ENCODE measurements at regions not wholly inside any gene's neighbourhood (a gene's known extent, or its start where the extent isn't known, plus 50 kb on each side); places are given as distances from the start of the nearest gene placed in this dataset.

DNA sequence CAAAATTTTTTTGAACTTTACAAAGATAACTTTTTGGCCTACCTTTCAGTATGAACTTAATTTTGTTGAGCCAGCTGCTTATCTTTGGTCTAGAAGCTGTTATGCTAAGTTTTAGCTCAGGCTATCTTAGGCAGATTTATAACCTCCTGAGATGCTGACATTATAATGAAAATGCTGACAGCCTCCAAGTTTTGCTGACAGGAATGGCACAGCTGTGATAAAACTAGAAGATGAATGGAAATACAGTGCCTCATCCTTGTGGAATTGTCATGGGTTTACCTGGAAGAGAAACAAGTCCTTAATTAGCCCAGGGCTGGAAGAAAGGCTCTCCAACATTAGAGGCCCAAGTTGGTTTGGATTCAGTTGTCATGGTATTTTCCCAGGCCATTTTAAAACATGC, 123.3 kb downstream of the OXSM start:
- CTCF ChIA-PET: no interaction called here
- intact Hi-C loops (cut with micrococcal nuclease): no loop called here

More for the DNA sequence above, 123.3 kb downstream of the OXSM start:
- H3K79me2 ChIP-seq (ENCODE audit: control insufficient read depth, insufficient read depth, low read length): no peaks in the 10 kb centered on the region
- FAIRE-seq (no peak), DNase-seq (ENCODE audit: low read depth, low spot score) (no peak)
- no peaks in the 10 kb centered on the region for H3K4me1 ChIP-seq (ENCODE audit: control insufficient read depth, extremely low read depth, insufficient read depth, low read length)
- H3K9me1 ChIP-seq (replicated peaks; ENCODE audit: control insufficient read depth, extremely low read depth, insufficient read depth, low read length): no peaks in the 10 kb centered on the region
- TF ChIP-seq POLR2A (IDR thresholded peaks at IDR 0.05; ENCODE audit: low read depth, low read length) (no peak), GATA2 (IDR thresholded peaks at IDR 0.05; ENCODE audit: insufficient read depth, insufficient read length, low read depth, low read length) (no peak), JUN (IDR thresholded peaks at IDR 0.05; ENCODE audit: borderline replicate concordance, insufficient read depth, insufficient read length, low read depth) (no peak), POLR2AphosphoS5 (IDR thresholded peaks at IDR 0.05; ENCODE audit: insufficient read depth, low read depth, low read length) (no peak), CTCF (IDR thresholded peaks at IDR 0.05; ENCODE audit: extremely low read depth in 1 of 2, insufficient read depth in 1 of 2, low read depth in 1 of 2, low read length in 2 of 2) (no peak), MYC (IDR thresholded peaks at IDR 0.05; ENCODE audit: low read depth, low read length) (no peak), FOS (IDR thresholded peaks at IDR 0.05; ENCODE audit: borderline replicate concordance, insufficient read depth, low read length) (no peak), EZH2 (IDR thresholded peaks at IDR 0.05; ENCODE audit: borderline replicate concordance, low read depth, low read length, severe bottlenecking) (no peak)
- TF ChIP-seq, protein P1, sequence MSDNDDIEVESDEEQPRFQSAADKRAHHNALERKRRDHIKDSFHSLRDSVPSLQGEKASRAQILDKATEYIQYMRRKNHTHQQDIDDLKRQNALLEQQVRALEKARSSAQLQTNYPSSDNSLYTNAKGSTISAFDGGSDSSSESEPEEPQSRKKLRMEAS (IDR thresholded peaks at IDR 0.05; ENCODE audit: insufficient read depth, insufficient read length): no peak
- no TSS peak for BruUV-seq (replicated peaks)
- no peaks in the 10 kb centered on the region for H3K36me3 ChIP-seq (ENCODE audit: control insufficient read depth in 2 of 2, extremely low read depth in 1 of 2, insufficient read depth in 2 of 2, low read length in 2 of 2)
- no peak overlapping the region for H2AFZ ChIP-seq (ENCODE audit: low read depth, low read length)
- no peak overlapping the region for H3K4me2 ChIP-seq (ENCODE audit: insufficient read depth, low read length)
- dilution Hi-C loops (cut with MboI; ENCODE audit: extremely low pct_ligation_motif_present, low sequenced_read_pairs): no loop called here
- H3K27me3 ChIP-seq (ENCODE audit: control insufficient read depth in 2 of 2, insufficient read depth in 2 of 2, low read length in 2 of 2): no peaks in the 10 kb centered on the region
- no peaks in the 10 kb centered on the region for H3K9me3 ChIP-seq (replicated peaks; ENCODE audit: control insufficient read depth, insufficient read depth, low read length)
- H3K9ac ChIP-seq (replicated peaks; ENCODE audit: extremely low read depth, insufficient read depth, low read length): no peak overlapping the region
- no peak overlapping the region for H3K4me3 ChIP-seq (replicated peaks in 1 of 3; ENCODE audit: insufficient read depth in 1 of 3, low read depth in 1 of 3, low read length in 3 of 3)
- POLR2A ChIA-PET: no interaction called here
- H4K20me1 ChIP-seq (replicated peaks; ENCODE audit: control insufficient read depth, extremely low read depth, insufficient read depth, low read length): no peaks in the 10 kb centered on the region
- H3K27ac ChIP-seq (ENCODE audit: insufficient read depth, low read depth, low read length): no peak overlapping the region

Measured in endothelial cell of umbilical vein (primary cell).